RWPE1 (cell line): ENCODE measurements at regions not wholly inside any gene's neighbourhood (a gene's known extent, or its start where the extent isn't known, plus 50 kb on each side); places are given as distances from the start of the nearest gene placed in this dataset.
A peak's percentile ranks its signal among the peaks of the same experiment; 100 is the strongest.

Source experiments
- CTCF ChIA-PET: fragments of 350-600 bp; sonication (Branson Sonifier 250); formaldehyde crosslinking; extraction: SDS; loops from one replicate; lab custom pipeline; 2021; lab: Yijun Ruan, JAX
- POLR2A ChIA-PET: fragments of 400-600 bp; formaldehyde crosslinking; extraction: SDS; loops from one replicate; lab custom pipeline; 2020; ENCODE audit warnings: antibody characterized with exemption; ENCODE audit not compliant: low non-redundant PET; lab: Yijun Ruan, JAX
- DNase-seq: peaks from one replicate; pipeline ENCODE4 v3.0.0; 2012; ENCODE audit warnings: low spot score
- H3K27ac ChIP-seq: fragments of 450-650 bp; 2 replicates; pipeline ENCODE4 v1.5.1; 2017
- CTCF ChIP-seq: fragments of 450-650 bp; conservative IDR thresholded peaks from 2 replicates; pipeline ENCODE4 v1.5.1; 2017; ENCODE audit warnings: low read depth, mild to moderate bottlenecking

- DNase-seq, result no peak
- TF ChIP-seq CTCF, result no peak
- ChIA-PET POLR2A (no interaction called here), CTCF (interaction anchor here (0.8 kb wide), 1 partner anchor 111 kb away, joined by 5 read pairs; no protein-coding TSS in a partner anchor)
- H3K27ac ChIP-seq, result no peak overlapping the region
These were observed 103.3 kb upstream of the CPEB2 start for GRCh38 chr4:14898989-14899388.

- CTCF ChIA-PET, result no interaction called here
- POLR2A ChIA-PET, result no interaction called here
These were observed 99.9 kb upstream of the CPEB2 start for GRCh38 chr4:14902342-14902741.

GRCh38 chr4:14903321-14903720 lies 99.0 kb upstream of the CPEB2 start:
- ChIA-PET CTCF (no interaction called here), POLR2A (no interaction called here)
- DNase-seq, result no peak
- no peak overlapping the region for H3K27ac ChIP-seq
- TF ChIP-seq CTCF, result no peak

More at GRCh38 chr4:14902342-14902741, 99.9 kb upstream of the CPEB2 start:
- TF ChIP-seq CTCF, result no peak
- no peak overlapping the region for H3K27ac ChIP-seq
- DNase-seq, result no peak

- no peak overlapping the region for H3K27ac ChIP-seq
- POLR2A ChIA-PET, result no interaction called here
- CTCF ChIA-PET, result no interaction called here
- DNase-seq, result no peak
- TF ChIP-seq CTCF, result no peak
These were observed 95.5 kb upstream of the CPEB2 start for GRCh38 chr4:14906805-14907204.

- ChIA-PET POLR2A (no interaction called here), CTCF (no interaction called here)
These were observed 93.6 kb upstream of the CPEB2 start for GRCh38 chr4:14908635-14909034.

GRCh38 chr4:14910411-14910810 lies 91.9 kb upstream of the CPEB2 start:
- TF ChIP-seq CTCF, result no peak
- no peak for DNase-seq
- H3K27ac ChIP-seq, result no peak overlapping the region
- ChIA-PET POLR2A (no interaction called here), CTCF (interaction anchor here (0.7 kb wide), 1 partner anchor 109 kb away, joined by 3 read pairs; no protein-coding TSS in a partner anchor)

More at GRCh38 chr4:14908635-14909034, 93.6 kb upstream of the CPEB2 start:
- no peak for TF ChIP-seq CTCF
- DNase-seq, result peak; percentile 20
- H3K27ac ChIP-seq, result no peak overlapping the region

GRCh38 chr4:14912426-14912825 lies 89.9 kb upstream of the CPEB2 start:
- CTCF ChIA-PET, result no interaction called here
- no peak for DNase-seq
- no peak overlapping the region for H3K27ac ChIP-seq
- POLR2A ChIA-PET, result no interaction called here
- no peak for TF ChIP-seq CTCF
